B cell (primary cell): ENCODE measurements at regions not wholly inside any gene's neighbourhood (a gene's known extent, or its start where the extent isn't known, plus 50 kb on each side); places are given as distances from the start of the nearest gene placed in this dataset. TPM values are rescaled to one million over a fixed set of nuclear protein-coding genes. Genes with fewer than 3 reads are reported as not detected.

Source experiments
- ATAC-seq: fragments of 200-7000 bp; cut with Tn5 transposase; one replicate; pipeline ENCODE4 v1.10.0; 2021; ENCODE audit warnings: low read depth, mild to moderate bottlenecking, moderate number of reproducible peaks, moderate library complexity
- CTCF ChIA-PET: fragments of 350-600 bp; sonication (Branson Sonifier 250); formaldehyde crosslinking; loops from one replicate; lab custom pipeline; 2021; ENCODE audit warnings: antibody characterized with exemption, inconsistent platforms; lab: Charles Lee
- POLR2A ChIA-PET: fragments of 350-600 bp; sonication (Branson Sonifier 250); formaldehyde crosslinking; loops from one replicate; lab custom pipeline; 2021; ENCODE audit warnings: antibody characterized with exemption; lab: Charles Lee
- DNase-seq: peaks from one replicate; pipeline ENCODE4 v3.0.0; 2013
- H2AFZ ChIP-seq: 2 replicates; pipeline ENCODE4 v1.6.1; 2012; ENCODE audit warnings: mild to moderate bottlenecking, low read depth, low read length; ENCODE audit not compliant: insufficient read depth, poor library complexity, severe bottlenecking
- H3K27ac ChIP-seq, 2 donors: 1 replicate in 1 of 2; 2 replicates in 1 of 2; pipeline ENCODE4 v1.5.1; 2012 to 2013; ENCODE audit warnings: low read length in 2 of 2, mild to moderate bottlenecking in 2 of 2, moderate library complexity in 1 of 2
- H3K27me3 ChIP-seq, 4 experiments: fragments of 200-600 bp in 1 of 4; sonication (generic) in 1 of 4; replicated peaks in 1 of 4; 1 replicate in 2 of 4; 2 replicates in 2 of 4; pipeline versions ENCODE4 v1.6.1 to v1.7.0; 2013 to 2016; ENCODE audit warnings: low read length in 3 of 4, mild to moderate bottlenecking in 2 of 4, mixed read lengths in 1 of 4, moderate library complexity in 1 of 4; ENCODE audit not compliant: insufficient read depth in 4 of 4, control insufficient read depth in 3 of 4; ENCODE audit errors: control extremely low read depth in 1 of 4
- H3K36me3 ChIP-seq, 2 experiments: replicated peaks in 1 of 2; 1 replicate in 1 of 2; 2 replicates in 1 of 2; pipeline versions ENCODE4 v1.6.1 to v1.7.1; 2013; ENCODE audit warnings: low read length in 1 of 2; ENCODE audit not compliant: insufficient read depth in 2 of 2, control insufficient read depth in 1 of 2; ENCODE audit errors: control extremely low read depth in 1 of 2, extremely low read depth in 1 of 2
- H3K4me1 ChIP-seq, 2 donors: fragments of 200-600 bp in 1 of 2; sonication (generic) in 1 of 2; 1 replicate in 1 of 2; 2 replicates in 1 of 2; pipeline versions ENCODE4 v1.5.1 to v1.6.1; 2013 to 2017; ENCODE audit warnings: low read length in 2 of 2; ENCODE audit not compliant: control insufficient read depth in 2 of 2, insufficient read depth in 2 of 2
- H3K4me2 ChIP-seq: replicated peaks from 2 replicates; pipeline ENCODE3; 2012; ENCODE audit warnings: mild to moderate bottlenecking, low read depth, low read length; ENCODE audit not compliant: poor library complexity, severe bottlenecking
- H3K4me3 ChIP-seq, 5 experiments: fragments of 200-600 bp in 1 of 5; sonication (generic) in 1 of 5; 1 replicate in 3 of 5; 2 replicates in 2 of 5; pipeline versions ENCODE4 v1.5.1 to v1.7.0; 2011 to 2016; ENCODE audit warnings: low read length in 4 of 5, mild to moderate bottlenecking in 4 of 5, low read depth in 2 of 5, control low read depth in 1 of 5, moderate library complexity in 1 of 5; ENCODE audit not compliant: insufficient read depth in 1 of 5; ENCODE audit errors: control extremely low read depth in 1 of 5, extremely low read depth in 1 of 5
- H3K79me2 ChIP-seq: fragments of 200-600 bp; sonication (generic); one replicate; pipeline ENCODE4 v1.6.0; 2016; ENCODE audit warnings: low read length; ENCODE audit not compliant: control insufficient read depth, insufficient read depth
- H3K9ac ChIP-seq: fragments of 200-600 bp; sonication (generic); 2 replicates; pipeline ENCODE4 v1.6.1; 2017; ENCODE audit warnings: mild to moderate bottlenecking, low read length, moderate library complexity
- H3K9me3 ChIP-seq, 3 donors: one replicate each; pipeline versions ENCODE4 v1.6.1 to v1.7.1; 2013; ENCODE audit warnings: low read length in 2 of 3; ENCODE audit not compliant: control insufficient read depth in 2 of 3, insufficient read depth in 1 of 3; ENCODE audit errors: control extremely low read depth in 1 of 3
- H4K20me1 ChIP-seq: 2 replicates; pipeline ENCODE4 v1.6.0; 2012; ENCODE audit warnings: mild to moderate bottlenecking, low read length; ENCODE audit not compliant: insufficient read depth, control insufficient read depth, poor library complexity, severe bottlenecking
- H3K27ac Mint-ChIP-seq: one replicate; pipeline ENCODE4 v1.8.0; 2021; ENCODE audit warnings: mixed read lengths
- H3K27me3 Mint-ChIP-seq: one replicate; pipeline ENCODE4 v1.8.0; 2021; ENCODE audit warnings: mixed read lengths
- H3K4me1 Mint-ChIP-seq: one replicate; pipeline ENCODE4 v1.8.0; 2021; ENCODE audit warnings: mixed read lengths
- H3K4me3 Mint-ChIP-seq: one replicate; pipeline ENCODE4 v1.8.0; 2021; ENCODE audit warnings: mixed read lengths
- H3K9me3 Mint-ChIP-seq: one replicate; pipeline ENCODE4 v1.8.0; 2022; ENCODE audit warnings: mixed read lengths; ENCODE audit not compliant: insufficient read depth
- CTCF ChIP-seq: fragments of 200-600 bp; IDR thresholded peaks from one replicate; pipeline ENCODE4 v1.8.0; 2022; ENCODE audit warnings: antibody characterized with exemption, mild to moderate bottlenecking
- EZH2 ChIP-seq: IDR thresholded peaks from 2 replicates; pipeline ENCODE4 v1.6.1; 2012; ENCODE audit warnings: borderline replicate concordance, low read depth, mild to moderate bottlenecking, moderate library complexity, low read length; ENCODE audit not compliant: insufficient read depth, poor library complexity, severe bottlenecking
- WGBS: methylation state at CpG from one replicate; pipeline ENCODE4 v1.1.5; 2013; ENCODE audit warnings: missing lambda C conversion rate; ENCODE audit not compliant: insufficient coverage; 5-methylcytosine and 5-hydroxymethylcytosine counted together
- intact Hi-C: fragments of 100-400 bp; cut with micrococcal nuclease; formaldehyde crosslinking; loops from one replicate; pipeline ENCODE4 v1.10.0; 2022
- small RNA-seq: library from RNA; depleted of rRNA; stranded (forward); fragments of <200 nt; gene quantifications from one replicate; pipeline ENCODE3, GENCODE V24; 2012; ENCODE audit warnings: low replicate concordance, low read depth; ENCODE audit not compliant: insufficient read length

- ChIA-PET CTCF (no interaction called here), POLR2A (no interaction called here)
- WGBS: 76% methylated on average over 2 of the region's 2 CpGs
- H3K36me3 ChIP-seq: no peaks in the 10 kb centered on the region
- no peaks in the 10 kb centered on the region for H3K9me3 Mint-ChIP-seq
- H4K20me1 ChIP-seq: no peaks in the 10 kb centered on the region
- no peaks in the 10 kb centered on the region for H3K79me2 ChIP-seq
- H3K27me3 Mint-ChIP-seq: no peaks in the 10 kb centered on the region
- TF ChIP-seq EZH2 (no peak), CTCF (no peak)
- H3K9ac ChIP-seq: no peak overlapping the region
- no peak for DNase-seq
- no peak overlapping the region for H3K27ac Mint-ChIP-seq
- no peak for ATAC-seq
- H3K4me2 ChIP-seq: no peak overlapping the region
- H3K27ac ChIP-seq: no peak overlapping the region
- H3K4me1 Mint-ChIP-seq: no peaks in the 10 kb centered on the region
- intact Hi-C loops: no loop called here
- H2AFZ ChIP-seq: no peak overlapping the region
- H3K4me3 Mint-ChIP-seq: no peak overlapping the region
- H3K4me3 ChIP-seq: no peak overlapping the region
- H3K27me3 ChIP-seq: no peaks in the 10 kb centered on the region
- H3K9me3 ChIP-seq: no peaks in the 10 kb centered on the region
- no peaks in the 10 kb centered on the region for H3K4me1 ChIP-seq
Observed at GRCh38 chr4:117984366-117984680, 50.0 kb upstream of the NDST3 start.

Small RNAs in the stretch of these regions (small RNA-seq; reads per million reads assigned to genes)
- not detected for gene AC107399.1
